Testis (tissue), 2 donors: ENCODE measurements at regions not wholly inside any gene's neighbourhood (a gene's known extent, or its start where the extent isn't known, plus 50 kb on each side); places are given as distances from the start of the nearest gene placed in this dataset.

Experiments
- DNase-seq: peaks from one replicate; pipeline ENCODE4 v3.0.0-alpha.2; 2019
- H3K27ac ChIP-seq, 2 donors: fragments of 200-600 bp; sonication (generic); one replicate each; pipeline ENCODE4 v1.5.1; 2019
- H3K27me3 ChIP-seq: fragments of 200-600 bp; sonication (generic); one replicate; pipeline ENCODE4 v1.5.1; 2019
- H3K36me3 ChIP-seq: fragments of 200-600 bp; sonication (generic); one replicate; pipeline ENCODE4 v1.5.1; 2017; ENCODE audit warnings: low read depth; ENCODE audit errors: missing control alignments
- H3K4me1 ChIP-seq: fragments of 200-600 bp; sonication (generic); one replicate; pipeline ENCODE4 v1.5.1; 2019
- H3K4me3 ChIP-seq, 2 donors: fragments of 200-600 bp; sonication (generic); one replicate each; pipeline ENCODE4 v1.5.1; 2017 to 2019
- H3K9me3 ChIP-seq: fragments of 200-600 bp; sonication (generic); one replicate; pipeline ENCODE4 v1.5.1; 2017
- POLR2A ChIP-seq: fragments of 450-650 bp; IDR thresholded peaks from one replicate; pipeline ENCODE4 v1.6.1; 2017; ENCODE audit warnings: antibody characterized with exemption, mild to moderate bottlenecking, moderate library complexity
- WGBS, 2 donors: methylation state at CpG; one replicate each; pipeline ENCODE4 v1.1.5; 2018; 5-methylcytosine and 5-hydroxymethylcytosine counted together
- intact Hi-C: fragments of 100-400 bp; cut with DNase I; formaldehyde crosslinking; loops from one replicate; pipeline ENCODE4 v1.15.1; 2023; ENCODE audit warnings: low total_unique reads
- TF ChIP-seq, protein P1 (sequence below), 3 experiments: fragments of 450-650 bp in 2 of 3; fragments of 200-600 bp in 1 of 3; sonication (generic) in 1 of 3; IDR thresholded peaks; one replicate each; pipeline ENCODE4 v1.5.1; 2016 to 2019; ENCODE audit warnings: antibody characterized with exemption in 3 of 3, mild to moderate bottlenecking in 2 of 3, moderate library complexity in 1 of 3

DNA sequence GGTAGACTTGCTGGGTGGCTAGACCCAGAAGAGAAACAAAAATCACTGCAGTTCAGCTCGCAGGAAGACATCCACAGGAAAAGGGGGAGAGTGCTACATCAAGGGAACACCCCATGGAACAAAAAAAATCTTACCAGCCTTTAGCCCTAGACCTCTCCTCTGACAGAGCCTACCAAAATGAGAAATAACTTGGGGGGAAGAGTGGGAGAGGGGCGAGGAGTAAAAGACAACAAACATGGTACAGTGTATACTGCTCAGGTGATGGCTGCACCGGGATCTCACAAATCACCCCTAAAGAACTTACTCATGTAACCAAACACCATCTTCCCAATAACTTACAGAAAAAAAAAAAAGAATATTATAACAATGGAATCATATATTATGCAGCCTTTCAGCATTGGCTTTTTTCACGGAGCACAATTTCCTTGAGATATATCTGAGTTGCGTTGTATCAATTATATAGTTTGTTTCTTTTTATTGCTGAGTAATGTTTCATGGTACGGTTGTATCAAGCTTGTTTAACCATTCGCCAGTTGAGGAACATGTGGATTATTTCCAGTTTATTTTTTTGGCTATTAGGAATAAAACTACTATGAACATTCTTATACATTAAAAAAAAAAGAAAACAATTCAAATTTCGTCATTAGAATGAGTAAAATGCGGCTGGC lies 90.9 kb downstream of the ZNF280B start:
- no peak overlapping the region for H3K4me3 ChIP-seq
- 77 to 81% methylated on average over 9 of the region's 9 CpGs for WGBS, 2 donors
- H3K4me1 ChIP-seq: no peaks in the 10 kb centered on the region
- H3K9me3 ChIP-seq: no peaks in the 10 kb centered on the region
- intact Hi-C loops: no loop called here
- no peak overlapping the region for H3K27ac ChIP-seq
- no peaks in the 10 kb centered on the region for H3K36me3 ChIP-seq
- no peaks in the 10 kb centered on the region for H3K27me3 ChIP-seq
- no peak for TF ChIP-seq POLR2A
- TF ChIP-seq, protein P1, sequence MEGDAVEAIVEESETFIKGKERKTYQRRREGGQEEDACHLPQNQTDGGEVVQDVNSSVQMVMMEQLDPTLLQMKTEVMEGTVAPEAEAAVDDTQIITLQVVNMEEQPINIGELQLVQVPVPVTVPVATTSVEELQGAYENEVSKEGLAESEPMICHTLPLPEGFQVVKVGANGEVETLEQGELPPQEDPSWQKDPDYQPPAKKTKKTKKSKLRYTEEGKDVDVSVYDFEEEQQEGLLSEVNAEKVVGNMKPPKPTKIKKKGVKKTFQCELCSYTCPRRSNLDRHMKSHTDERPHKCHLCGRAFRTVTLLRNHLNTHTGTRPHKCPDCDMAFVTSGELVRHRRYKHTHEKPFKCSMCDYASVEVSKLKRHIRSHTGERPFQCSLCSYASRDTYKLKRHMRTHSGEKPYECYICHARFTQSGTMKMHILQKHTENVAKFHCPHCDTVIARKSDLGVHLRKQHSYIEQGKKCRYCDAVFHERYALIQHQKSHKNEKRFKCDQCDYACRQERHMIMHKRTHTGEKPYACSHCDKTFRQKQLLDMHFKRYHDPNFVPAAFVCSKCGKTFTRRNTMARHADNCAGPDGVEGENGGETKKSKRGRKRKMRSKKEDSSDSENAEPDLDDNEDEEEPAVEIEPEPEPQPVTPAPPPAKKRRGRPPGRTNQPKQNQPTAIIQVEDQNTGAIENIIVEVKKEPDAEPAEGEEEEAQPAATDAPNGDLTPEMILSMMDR (IDR thresholded peaks at IDR 0.05): no peak
- DNase-seq: no peak

DNA sequence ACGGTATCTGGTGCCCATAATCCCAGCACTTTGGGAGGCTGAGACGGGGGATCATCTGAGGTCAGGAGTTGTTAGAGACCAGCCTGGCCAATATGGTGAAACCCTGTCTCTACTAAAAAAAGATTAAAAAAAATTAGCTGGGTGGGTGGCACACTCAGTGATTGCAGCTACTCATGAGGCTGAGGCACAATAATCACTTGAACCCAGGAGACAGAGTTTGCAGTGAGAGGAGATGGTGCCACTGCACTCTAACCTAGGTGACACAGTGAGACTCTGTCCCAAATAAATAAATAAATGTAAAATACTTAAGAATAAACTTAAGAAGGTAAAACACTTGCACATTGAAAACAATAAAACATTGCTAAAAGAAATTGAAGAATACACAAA lies 90.4 kb downstream of the ZNF280B start:
- no peak overlapping the region for H3K4me3 ChIP-seq
- 96% methylated on average over 2 of the region's 2 CpGs for WGBS, 2 donors
- H3K4me1 ChIP-seq: no peaks in the 10 kb centered on the region
- no peaks in the 10 kb centered on the region for H3K9me3 ChIP-seq
- no peak overlapping the region for H3K27ac ChIP-seq
- DNase-seq: no peak
- H3K27me3 ChIP-seq: no peaks in the 10 kb centered on the region
- no peaks in the 10 kb centered on the region for H3K36me3 ChIP-seq
- intact Hi-C loops: no loop called here
- TF ChIP-seq, protein P1 (IDR thresholded peaks at IDR 0.05): no peak
- no peak for TF ChIP-seq POLR2A

DNA sequence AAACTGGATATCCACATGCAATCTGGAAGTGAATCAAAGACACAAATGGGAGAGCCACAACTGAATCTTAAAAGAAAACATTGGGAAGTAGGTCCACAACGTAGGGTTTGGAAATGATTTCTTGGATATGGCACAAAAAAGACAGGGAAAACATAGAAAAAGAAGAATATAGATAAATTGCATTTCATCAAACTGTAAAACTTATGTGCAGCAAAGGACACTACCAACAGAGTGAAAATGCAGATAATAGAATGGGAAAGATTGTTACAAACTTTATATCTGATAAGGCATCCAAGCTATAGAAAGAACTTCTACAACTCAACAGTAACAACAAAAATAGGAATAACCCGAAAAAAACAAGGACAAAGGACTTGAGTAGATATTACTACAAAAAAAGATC lies 89.6 kb downstream of the ZNF280B start:
- WGBS, 2 donors: 52 to 71% methylated on average over 2 of the region's 2 CpGs
- Histone ChIP-seq H3K9me3 (no peaks in the 10 kb centered on the region), H3K4me1 (no peaks in the 10 kb centered on the region), H3K36me3 (no peaks in the 10 kb centered on the region), H3K4me3 (no peak overlapping the region), H3K27ac (no peak overlapping the region), H3K27me3 (no peaks in the 10 kb centered on the region)
- TF ChIP-seq, protein P1 (IDR thresholded peaks at IDR 0.05): no peak
- TF ChIP-seq POLR2A: no peak
- no peak for DNase-seq
- intact Hi-C loops: no loop called here

DNA sequence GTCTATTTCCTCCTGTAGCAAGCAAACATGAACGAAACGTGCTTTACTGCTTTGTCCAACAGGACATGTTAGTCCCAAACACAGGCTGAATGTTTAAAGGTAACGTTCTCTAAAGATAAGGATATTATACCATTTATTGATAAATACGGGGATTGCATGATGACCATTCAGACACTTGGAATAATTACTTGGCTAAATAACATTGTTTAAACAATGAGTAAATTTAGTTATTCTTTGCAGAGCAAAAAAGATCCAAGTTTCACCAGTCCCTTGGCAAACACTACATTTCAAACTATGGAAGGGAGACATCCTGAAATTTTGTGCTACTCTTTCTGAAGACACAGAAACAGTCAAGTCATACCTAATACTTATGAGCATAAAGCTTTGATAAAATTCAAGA lies 88.0 kb downstream of the ZNF280B start:
- Histone ChIP-seq H3K27ac (no peak overlapping the region), H3K27me3 (no peaks in the 10 kb centered on the region), H3K9me3 (no peaks in the 10 kb centered on the region), H3K4me1 (peaks cover 14% of the 10 kb centered on the region), H3K36me3 (no peaks in the 10 kb centered on the region), H3K4me3 (no peak overlapping the region)
- TF ChIP-seq, protein P1 (IDR thresholded peaks at IDR 0.05): no peak
- no peak for TF ChIP-seq POLR2A
- 69 to 83% methylated on average over 4 of the region's 4 CpGs for WGBS, 2 donors
- no peak for DNase-seq
- intact Hi-C loops: no loop called here

DNA sequence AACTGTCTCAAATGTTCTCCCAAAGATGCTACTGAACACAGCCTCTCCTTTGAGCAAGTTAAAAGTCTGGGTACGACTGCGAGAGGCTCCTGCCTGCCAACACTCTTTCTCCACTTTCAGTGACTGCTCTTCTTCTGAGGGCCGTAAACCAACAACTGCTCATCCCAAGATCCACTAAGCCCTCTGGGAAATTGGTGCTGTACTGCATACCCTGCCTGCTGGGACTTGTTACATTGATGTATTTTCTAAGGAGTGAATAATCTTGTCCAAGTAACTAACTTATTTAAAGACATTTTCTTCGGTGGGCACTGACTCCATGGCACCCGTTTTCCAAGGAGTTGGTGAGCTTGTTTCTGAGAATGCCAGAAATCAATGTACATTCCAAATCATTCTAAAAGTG lies 87.2 kb downstream of the ZNF280B start:
- H3K27ac ChIP-seq: no peak overlapping the region
- H3K27me3 ChIP-seq: no peaks in the 10 kb centered on the region
- H3K9me3 ChIP-seq: no peaks in the 10 kb centered on the region
- WGBS, 2 donors: 86 to 88% methylated on average over 5 of the region's 5 CpGs
- TF ChIP-seq POLR2A: no peak
- TF ChIP-seq, protein P1 (IDR thresholded peaks at IDR 0.05): no peak
- no peak for DNase-seq
- no peak overlapping the region for H3K4me3 ChIP-seq
- no peaks in the 10 kb centered on the region for H3K36me3 ChIP-seq
- intact Hi-C loops: no loop called here
- peaks cover 22% of the 10 kb centered on the region for H3K4me1 ChIP-seq
